Kidney glomerular epithelial cell (primary cell): ENCODE measurements at regions not wholly inside any gene's neighbourhood (a gene's known extent, or its start where the extent isn't known, plus 50 kb on each side); places are given as distances from the start of the nearest gene placed in this dataset.

Source experiments
- DNase-seq: peaks from one replicate; lab custom pipeline; 2025; lab: John Stamatoyannopoulos, UW

DNA sequence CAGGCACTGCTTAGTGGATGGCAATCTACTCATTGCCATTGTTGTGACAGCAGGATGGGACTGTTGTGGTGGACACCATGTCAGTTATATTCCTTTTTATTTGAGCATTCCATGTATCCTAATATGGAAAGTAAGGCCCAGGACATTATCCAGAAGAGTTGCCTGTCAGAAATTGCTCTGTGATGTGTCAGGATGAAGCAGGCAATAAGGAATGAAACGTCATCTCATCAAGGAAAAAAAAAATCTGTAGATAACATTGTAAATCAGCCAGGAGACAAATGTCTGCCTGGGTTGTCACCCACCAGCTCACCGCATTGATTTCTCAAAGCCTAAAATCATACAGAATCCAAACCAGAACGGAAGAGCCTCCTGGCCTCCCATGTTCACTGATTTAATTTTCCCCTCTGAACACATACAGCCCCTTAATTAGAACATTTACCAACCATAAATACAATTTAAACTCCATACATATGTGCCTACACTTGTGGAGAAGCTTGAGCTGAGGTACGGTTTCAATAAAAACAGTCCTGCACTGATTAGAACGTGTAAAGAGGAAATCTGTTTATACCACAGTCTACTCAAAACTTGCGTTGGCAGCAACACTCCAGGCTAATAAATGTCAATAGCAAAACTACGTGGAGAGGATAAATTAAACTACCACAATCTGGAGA lies 73.9 kb downstream of the FOXD1 start:
- DNase-seq: peak; percentile 86

DNA sequence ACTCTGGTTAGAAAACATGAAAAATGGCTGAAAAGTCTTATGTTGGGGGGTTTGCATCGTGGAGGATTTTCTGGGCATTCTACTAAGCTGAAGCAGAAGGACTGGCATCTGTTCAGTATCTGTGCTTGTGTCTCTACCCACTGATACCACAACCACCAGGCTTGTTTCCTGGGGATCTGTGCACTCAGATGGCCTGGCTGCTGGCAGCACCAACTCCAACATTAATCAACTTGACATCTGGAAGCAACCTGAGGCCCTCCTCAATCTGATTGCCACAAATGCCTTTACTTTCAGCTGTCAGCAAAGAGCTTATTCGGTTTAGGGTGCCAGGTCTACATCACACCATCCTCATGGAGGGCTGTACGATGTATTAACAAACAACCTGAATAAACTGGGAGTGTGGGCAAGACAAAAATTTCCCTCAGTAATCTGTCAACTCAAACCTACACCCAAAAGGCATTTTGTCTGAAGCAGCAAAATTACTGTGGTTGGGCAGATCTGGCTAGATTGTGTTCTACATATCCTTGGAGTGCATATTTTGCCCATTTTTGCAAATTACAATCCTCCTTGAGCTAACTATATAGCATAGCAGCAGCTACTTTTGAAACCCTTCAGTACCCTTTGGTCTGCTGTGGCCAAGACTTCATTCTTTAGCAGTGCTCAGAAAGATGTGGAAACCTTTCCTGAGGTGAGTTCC lies 74.6 kb downstream of the FOXD1 start:
- no peak for DNase-seq

DNA sequence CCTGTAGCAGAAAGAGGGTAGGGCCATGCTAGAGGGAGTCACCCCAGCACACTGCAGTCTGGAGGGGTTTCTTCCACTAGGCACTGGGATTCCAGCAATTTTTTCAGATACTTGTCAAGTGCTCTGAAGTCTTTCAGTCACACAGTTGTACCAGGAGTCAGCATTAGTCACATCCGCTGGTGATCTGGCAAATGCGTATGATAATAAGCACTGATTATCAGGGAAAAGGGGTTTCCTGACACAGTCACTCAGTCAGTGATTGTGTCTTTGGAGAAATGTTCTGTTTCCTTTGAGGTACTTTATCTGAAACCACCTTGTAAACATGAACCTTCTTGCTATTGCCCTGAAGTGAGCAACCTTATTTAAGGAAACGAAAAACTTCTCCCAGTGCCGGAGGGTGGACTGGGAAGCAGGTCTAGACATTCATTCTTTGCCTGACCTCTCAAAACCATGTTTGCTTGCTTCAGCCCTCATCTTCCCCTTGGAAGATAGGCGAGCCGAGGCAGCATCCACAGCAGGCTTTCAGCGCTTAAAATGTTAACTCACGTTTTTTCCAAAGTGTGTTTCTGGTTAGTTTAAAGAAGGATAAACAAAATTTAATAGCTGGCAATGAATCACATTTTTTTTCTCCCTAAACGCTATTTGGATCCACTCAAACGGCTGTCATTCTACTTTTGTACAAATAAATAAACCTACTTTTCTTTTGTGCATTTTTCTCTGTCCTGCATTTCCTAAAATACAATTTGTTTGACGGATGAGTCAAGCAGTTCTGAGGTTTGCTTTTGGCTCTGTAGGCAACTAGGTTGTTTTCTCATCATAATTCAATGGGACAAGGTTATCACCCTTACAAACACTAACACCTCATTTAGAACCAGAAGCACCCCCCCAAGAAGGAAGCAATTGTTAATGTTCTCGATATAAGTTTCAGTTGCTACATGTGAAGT lies 77.7 kb downstream of the FOXD1 start:
- peak; percentile 96 for DNase-seq

DNA sequence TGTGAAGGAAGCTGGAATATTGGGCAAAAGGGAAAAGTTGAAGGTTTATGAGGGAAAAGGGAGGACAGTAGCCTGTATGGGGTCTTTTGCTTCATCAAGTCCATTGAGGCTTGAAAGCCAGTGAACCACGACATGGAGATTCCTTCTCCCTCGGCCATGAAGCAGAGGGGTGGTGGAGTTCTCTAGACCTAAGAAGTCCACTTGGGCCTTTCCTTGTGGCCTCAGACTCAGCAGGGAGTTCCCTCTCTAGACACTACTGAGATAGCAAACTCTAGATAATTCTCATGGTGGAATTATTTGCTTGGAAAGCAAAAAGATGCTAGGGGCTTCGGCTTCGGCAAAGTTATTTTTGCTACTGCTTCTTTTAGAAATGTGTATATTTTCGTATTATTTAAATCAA lies 78.5 kb downstream of the FOXD1 start:
- peak; percentile 32 for DNase-seq

DNA sequence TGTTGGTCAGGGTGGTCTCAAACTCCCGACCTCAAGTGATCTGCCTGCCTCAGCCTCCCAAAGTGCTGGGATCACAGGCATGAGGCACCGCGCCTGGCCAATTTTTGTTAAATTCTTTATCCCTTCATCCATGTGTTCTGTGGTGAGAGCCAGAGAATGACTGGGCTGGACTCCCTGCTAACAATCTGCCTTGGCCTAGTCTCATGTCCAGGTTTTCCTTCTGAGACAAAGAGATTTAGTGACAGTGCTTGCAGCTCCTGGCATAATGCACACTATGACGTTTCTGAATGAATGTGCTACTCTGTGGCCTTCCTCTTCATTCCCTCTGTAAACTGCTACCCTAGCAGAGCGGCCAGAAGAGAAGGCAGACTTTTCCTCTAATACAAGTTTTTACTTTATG lies 79.3 kb downstream of the FOXD1 start:
- no peak for DNase-seq

DNA sequence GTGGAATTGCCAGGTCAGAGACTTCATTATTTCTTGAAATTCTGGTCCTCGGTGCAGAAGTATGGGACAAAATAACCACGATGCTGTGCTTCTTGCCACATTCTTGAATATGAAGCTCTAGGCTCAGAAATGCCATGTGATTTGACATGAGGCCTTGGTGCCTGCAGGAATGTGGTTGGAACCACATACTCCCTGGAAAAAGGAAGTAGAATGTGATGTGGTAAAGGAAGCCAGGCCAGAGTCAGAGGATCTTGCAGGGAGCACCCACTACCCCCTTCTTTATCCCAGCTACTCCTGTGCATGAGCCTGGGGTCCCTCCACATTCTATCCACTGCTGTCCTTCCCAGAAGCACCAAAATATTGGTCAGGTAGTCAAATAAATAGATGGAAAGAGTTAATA lies 80.9 kb downstream of the FOXD1 start:
- DNase-seq: no peak

GRCh38 chr5:73365990-73366667 lies 82.4 kb downstream of the FOXD1 start:
- DNase-seq: no peak

DNA sequence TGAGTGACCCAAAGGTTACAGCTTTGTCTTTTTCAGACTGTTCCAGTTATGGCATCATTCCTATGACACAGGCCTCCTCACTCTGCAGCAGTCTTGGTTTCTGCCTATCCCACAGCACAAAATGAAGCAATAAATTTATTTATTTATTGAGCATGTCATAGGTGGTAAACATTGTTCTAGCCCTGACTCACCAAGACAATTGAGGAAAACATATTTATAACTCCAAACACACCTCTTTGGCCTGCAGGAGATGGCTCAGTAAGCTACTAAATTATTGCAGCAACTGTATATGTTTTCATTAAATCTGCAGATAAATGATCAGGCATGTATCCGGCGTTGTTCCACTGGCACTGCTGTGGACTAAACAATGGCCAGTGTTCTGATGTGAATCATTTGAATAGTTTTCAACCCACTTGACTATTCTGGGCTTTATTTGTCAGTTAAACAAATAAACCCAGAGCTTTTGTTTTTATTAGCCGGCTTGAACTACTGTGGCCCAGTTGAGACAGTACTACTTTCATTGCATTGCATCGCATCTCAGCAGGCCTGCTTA lies 83.2 kb downstream of the FOXD1 start:
- DNase-seq: peak; percentile 44

- DNase-seq: no peak
Measured at GRCh38 chr5:73363911-73364730, 84.5 kb downstream of the FOXD1 start.

GRCh38 chr5:73359395-73359794 lies 89.2 kb downstream of the FOXD1 start:
- no peak for DNase-seq

DNA sequence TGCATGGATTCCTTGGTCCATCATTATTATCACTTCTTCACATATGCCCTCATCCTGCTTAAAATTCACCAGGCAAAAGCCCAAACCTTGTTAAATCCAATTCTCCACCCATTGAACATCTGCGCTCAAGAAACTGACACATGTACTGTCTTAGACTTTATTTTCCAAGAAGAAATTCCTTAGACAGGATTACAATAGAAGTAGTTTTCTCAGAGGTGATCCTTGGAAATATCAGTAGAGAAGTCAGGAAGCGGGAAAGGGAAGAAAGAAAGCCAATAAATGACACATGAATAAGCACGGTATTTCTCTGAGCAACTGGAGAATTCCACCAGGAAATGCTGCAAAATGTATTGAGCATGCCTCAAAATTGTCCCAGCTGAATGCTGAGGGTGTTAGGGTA lies 90.2 kb downstream of the FOXD1 start:
- DNase-seq: no peak

DNA sequence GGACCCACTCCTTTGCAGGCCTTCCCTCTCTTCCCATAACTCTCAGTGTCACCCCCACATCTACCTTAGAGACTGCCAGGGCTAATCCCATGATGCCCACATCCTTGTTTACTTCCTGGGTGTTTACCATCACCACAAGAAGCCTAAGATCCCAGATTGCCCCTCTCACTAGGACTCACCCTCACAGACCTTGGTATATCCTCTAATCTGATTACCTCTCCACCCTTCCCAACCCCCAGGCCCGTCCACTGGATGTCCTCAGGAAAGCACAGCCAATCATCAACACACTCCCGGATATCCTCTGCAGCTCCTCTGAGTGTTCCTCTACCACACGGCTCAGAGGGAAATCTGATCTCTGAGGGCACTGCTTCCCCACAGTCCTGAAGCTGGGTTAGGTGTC lies 91.0 kb downstream of the FOXD1 start:
- no peak for DNase-seq

DNA sequence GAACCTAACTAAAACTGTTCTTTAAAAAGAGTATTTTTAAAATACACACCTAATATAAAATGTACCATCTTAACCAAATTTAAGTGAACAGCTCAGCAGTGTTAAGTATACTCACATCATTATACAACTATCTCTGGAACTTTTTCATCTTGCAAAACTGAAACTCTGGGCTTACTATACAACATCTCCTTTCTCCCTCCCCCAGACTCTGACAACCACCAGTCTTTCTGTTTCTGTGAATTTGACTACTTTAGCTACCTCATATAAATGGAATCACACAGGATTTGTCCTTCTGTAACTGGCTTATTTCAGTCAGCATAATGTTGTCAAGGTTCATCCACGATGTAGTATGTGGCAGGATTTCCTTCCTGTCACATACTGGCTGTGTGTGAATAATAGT lies 93.5 kb downstream of the FOXD1 start:
- DNase-seq: no peak

- no peak for DNase-seq
Measured at GRCh38 chr5:73354406-73354805, 94.2 kb downstream of the FOXD1 start.

DNA sequence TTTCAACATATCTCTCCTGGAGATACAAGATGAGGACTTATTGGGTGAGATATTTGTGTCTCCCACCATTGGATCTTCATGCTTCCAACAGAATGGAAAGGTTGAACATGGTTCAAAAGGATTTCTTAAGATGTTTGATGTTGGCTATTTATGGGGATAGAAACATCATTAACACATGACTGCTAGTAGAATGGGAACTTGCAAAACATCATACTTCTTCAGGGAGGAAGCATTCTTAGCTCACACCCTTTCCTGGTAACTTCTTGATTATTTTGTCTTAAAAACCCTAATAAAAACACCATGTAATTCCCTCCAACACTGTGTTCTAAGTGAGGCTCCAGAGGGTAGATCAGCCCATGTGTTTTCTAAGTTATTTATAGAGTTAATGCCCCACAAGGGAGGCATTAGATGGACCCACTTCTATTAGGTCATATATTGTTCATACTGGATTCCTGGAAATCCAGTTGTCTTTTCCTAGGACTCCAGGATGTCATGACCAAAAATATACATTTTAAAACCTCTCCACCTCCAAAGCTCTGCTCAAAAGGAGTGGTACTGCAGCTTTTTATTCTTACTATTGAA lies 95.8 kb downstream of the FOXD1 start:
- no peak for DNase-seq

- DNase-seq: no peak
Measured at GRCh38 chr5:73352243-73352642, 96.3 kb downstream of the FOXD1 start.

- no peak for DNase-seq
Measured at GRCh38 chr5:73351593-73351992, 97.0 kb downstream of the FOXD1 start.

DNA sequence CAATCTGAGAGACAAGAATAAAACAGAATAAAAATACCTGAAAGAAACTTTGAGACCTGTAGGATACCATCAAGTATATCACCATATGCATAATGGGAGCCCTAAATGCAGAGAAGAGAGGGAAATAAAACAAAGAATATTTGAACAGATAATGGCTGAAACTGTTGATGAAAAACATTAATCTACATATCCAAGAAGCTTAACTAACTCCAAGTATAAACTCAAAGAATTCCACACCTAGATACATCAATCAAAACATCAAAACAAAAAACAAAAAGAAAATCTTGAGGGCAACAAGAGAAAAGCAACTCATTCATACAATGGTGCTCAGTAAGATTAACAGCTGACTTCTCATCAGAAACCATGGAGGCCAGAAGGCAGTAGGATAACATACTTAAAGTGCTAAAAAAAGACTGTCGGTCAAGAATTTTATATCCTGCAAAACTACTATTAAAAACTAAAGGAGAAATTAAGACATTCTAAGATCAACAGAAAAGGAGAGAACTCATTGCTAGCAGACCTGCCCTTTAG lies 101.6 kb downstream of the FOXD1 start:
- no peak for DNase-seq

DNA sequence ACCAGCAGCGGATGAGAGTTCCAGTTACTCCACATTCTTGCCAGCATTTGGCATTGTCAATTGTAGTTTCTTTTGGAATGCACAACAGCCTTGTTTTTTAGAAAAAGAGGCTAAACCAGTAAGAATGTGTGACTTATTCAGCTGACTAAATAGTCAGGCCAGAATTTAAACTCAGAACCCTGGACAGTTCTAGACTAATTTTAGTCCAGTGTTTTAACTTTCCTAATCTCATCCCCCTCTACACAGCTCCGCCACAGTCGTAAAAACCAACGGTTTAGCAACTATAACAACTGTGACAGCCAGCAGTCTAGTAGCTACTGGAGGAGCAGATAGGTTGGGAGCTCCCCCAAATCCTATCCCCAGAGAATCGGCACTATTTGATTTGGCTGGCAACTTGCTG lies 103.7 kb downstream of the FOXD1 start:
- DNase-seq: no peak

GRCh38 chr5:73339711-73340110 lies 108.9 kb downstream of the FOXD1 start:
- DNase-seq: no peak
